Mesodermal cell (in vitro differentiated cells): ENCODE measurements at regions not wholly inside any gene's neighbourhood (a gene's known extent, or its start where the extent isn't known, plus 50 kb on each side); places are given as distances from the start of the nearest gene placed in this dataset.
"Not testable (repeated sequence)": the region's sequence is repeated elsewhere in the genome, so short reads cannot be mapped to it uniquely, and the experiment has no call there.

Experiments used
- H3K27ac ChIP-seq: 2 replicates; pipeline ENCODE4 v1.7.0; 2013; ENCODE audit warnings: mild to moderate bottlenecking, low read depth, low read length, moderate library complexity; ENCODE audit not compliant: severe bottlenecking
- H3K36me3 ChIP-seq: 2 replicates; pipeline ENCODE4 v1.7.1; 2013; ENCODE audit warnings: mild to moderate bottlenecking, low read length, moderate library complexity; ENCODE audit not compliant: control insufficient read depth, insufficient read depth
- H3K4me1 ChIP-seq: one replicate; pipeline ENCODE4 v1.7.1; 2013; ENCODE audit warnings: mild to moderate bottlenecking, low read length; ENCODE audit not compliant: insufficient read depth, control insufficient read depth, poor library complexity, severe bottlenecking
- H3K4me3 ChIP-seq: 2 replicates; pipeline ENCODE4 v1.7.0; 2013; ENCODE audit warnings: low read length, control low read depth, mild to moderate bottlenecking; ENCODE audit not compliant: insufficient read depth, poor library complexity, severe bottlenecking; ENCODE audit errors: extremely low read depth
- H3K9me3 ChIP-seq: 2 replicates; pipeline ENCODE4 v1.7.1; 2013; ENCODE audit warnings: mild to moderate bottlenecking, low read length, moderate library complexity; ENCODE audit not compliant: control insufficient read depth
- WGBS, 2 experiments: methylation state at CpG; one replicate each; pipeline ENCODE4 v1.1.5; 2013; ENCODE audit warnings: missing lambda C conversion rate in 2 of 2; ENCODE audit not compliant: insufficient coverage in 2 of 2; 5-methylcytosine and 5-hydroxymethylcytosine counted together

- Histone ChIP-seq H3K27ac (no peak overlapping the region), H3K4me1 (peaks cover 14% of the 10 kb centered on the region), H3K36me3 (no peaks in the 10 kb centered on the region), H3K4me3 (no peak overlapping the region), H3K9me3 (no peaks in the 10 kb centered on the region)
- 71 to 100% methylated on average over 1 of the region's 3 CpGs for WGBS, 2 experiments
These were observed 257.4 kb downstream of the KCNJ2 start for GRCh38 chr17:70426752-70427151.

- no peaks in the 10 kb centered on the region for H3K9me3 ChIP-seq
- H3K36me3 ChIP-seq: no peaks in the 10 kb centered on the region
- H3K4me1 ChIP-seq: peaks cover 8% of the 10 kb centered on the region
- WGBS, 2 experiments: 87 to 89% methylated on average over 5 to 7 of the region's 9 CpGs
- H3K27ac ChIP-seq: no peak overlapping the region
- H3K4me3 ChIP-seq: no peak overlapping the region
These were observed 265.5 kb downstream of the KCNJ2 start for GRCh38 chr17:70434536-70435490.

DNA sequence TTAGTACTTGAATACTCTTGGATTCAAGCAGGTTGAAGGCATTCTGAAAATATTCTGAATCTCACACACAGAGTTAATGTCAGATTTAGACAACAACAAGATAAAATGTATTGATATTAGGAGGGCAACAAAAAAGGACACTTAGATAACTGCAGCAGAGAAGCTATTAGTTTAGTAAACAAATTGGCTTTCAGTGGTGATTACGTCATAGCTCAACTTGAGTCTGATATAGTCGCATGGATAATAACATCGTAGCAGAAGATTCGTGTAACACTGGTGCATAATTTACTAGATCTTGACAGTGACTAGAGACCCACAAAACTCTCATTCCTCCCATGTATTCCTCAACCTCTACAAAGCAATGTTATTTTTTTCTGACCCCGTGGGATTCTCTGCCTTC is 268.3 kb downstream of the KCNJ2 start:
- Histone ChIP-seq H3K4me1 (no peaks in the 10 kb centered on the region), H3K36me3 (no peaks in the 10 kb centered on the region), H3K27ac (no peak overlapping the region), H3K4me3 (no peak overlapping the region), H3K9me3 (no peaks in the 10 kb centered on the region)
- WGBS, 2 experiments: 90 to 100% methylated on average over 5 of the region's 5 CpGs

DNA sequence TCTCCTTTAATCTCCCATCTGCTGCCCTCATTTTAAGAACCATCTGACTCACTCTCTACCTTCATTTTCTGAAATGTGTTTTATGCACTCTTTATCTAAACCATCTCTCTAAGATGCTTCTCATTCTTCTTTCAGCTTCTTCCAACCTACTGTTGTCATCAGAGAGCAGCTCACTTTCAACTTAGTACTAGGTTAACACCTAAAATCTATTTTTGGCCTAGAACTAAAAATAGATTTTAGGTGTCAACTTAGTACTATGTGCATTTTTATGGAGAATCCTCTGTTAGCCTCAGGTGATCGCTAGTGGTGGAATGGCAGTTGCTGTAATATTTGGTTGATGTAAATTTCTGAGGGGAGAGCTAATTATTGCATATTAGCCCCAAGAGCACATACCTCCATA is 277.1 kb downstream of the KCNJ2 start:
- no peak overlapping the region for H3K4me3 ChIP-seq
- no peaks in the 10 kb centered on the region for H3K4me1 ChIP-seq
- no peaks in the 10 kb centered on the region for H3K36me3 ChIP-seq
- no peak overlapping the region for H3K27ac ChIP-seq
- H3K9me3 ChIP-seq: peaks cover 3% of the 10 kb centered on the region
- no CpG with 5 or more reads among the region's 1 CpG for WGBS, 2 experiments

GRCh38 chr17:70447588-70447987 is 278.3 kb downstream of the KCNJ2 start:
- Histone ChIP-seq H3K9me3 (peaks cover 3% of the 10 kb centered on the region), H3K27ac (no peak overlapping the region), H3K4me1 (no peaks in the 10 kb centered on the region), H3K4me3 (no peak overlapping the region), H3K36me3 (no peaks in the 10 kb centered on the region)
- 88 to 89% methylated on average over 1 of the region's 2 CpGs for WGBS, 2 experiments

GRCh38 chr17:70453075-70453474 is 283.7 kb downstream of the KCNJ2 start:
- not testable (repeated sequence) for H3K36me3 ChIP-seq, H3K9me3 ChIP-seq, H3K4me3 ChIP-seq, H3K27ac ChIP-seq, H3K4me1 ChIP-seq
- WGBS, 2 experiments: 92 to 96% methylated on average over 6 to 8 of the region's 12 CpGs

DNA sequence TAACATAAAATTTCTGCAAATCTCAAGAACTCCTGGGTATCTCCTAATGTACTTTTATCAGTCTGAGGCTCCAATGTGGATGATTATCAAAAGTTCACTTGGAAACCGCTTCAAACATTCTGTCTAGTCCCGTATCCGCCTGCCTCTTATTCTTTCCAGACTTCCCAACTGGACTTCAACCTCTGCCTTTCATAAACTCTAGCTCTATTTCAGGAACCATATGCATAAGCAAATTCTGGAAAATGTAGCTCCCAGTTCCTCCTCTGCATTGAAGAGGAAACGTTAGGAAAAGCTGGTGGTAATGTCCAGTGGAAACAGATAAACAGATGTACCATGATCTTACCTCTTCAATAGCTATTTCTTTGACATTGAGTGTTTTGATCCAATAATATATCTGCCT is 285.0 kb downstream of the KCNJ2 start:
- H3K4me1 ChIP-seq: no peaks in the 10 kb centered on the region
- no peak overlapping the region for H3K27ac ChIP-seq
- 95 to 100% methylated on average over 3 of the region's 4 CpGs for WGBS, 2 experiments
- no peaks in the 10 kb centered on the region for H3K36me3 ChIP-seq
- no peak overlapping the region for H3K4me3 ChIP-seq
- H3K9me3 ChIP-seq: no peaks in the 10 kb centered on the region

DNA sequence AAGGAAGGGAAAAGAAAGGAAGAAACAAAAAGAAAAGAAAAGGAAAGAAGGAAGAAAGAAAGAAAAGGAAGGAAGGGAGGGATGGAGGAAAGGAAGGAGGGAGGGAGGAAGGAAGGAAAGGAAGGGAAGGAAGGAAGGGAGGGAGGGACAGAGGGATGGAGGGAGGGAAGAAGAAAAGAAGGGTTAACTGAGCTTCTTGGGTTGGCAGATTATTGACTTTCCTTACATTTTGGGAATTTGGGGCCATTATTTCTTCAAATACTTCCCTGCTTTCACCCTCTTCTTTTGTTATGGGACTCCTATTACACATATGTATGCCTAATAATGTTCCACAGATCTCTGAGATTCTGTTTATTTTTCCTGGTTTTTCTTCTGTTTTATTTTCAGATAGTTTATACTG is 285.6 kb downstream of the KCNJ2 start:
- no peak overlapping the region for H3K4me3 ChIP-seq
- no peaks in the 10 kb centered on the region for H3K9me3 ChIP-seq
- no peaks in the 10 kb centered on the region for H3K36me3 ChIP-seq
- no peak overlapping the region for H3K27ac ChIP-seq
- H3K4me1 ChIP-seq: no peaks in the 10 kb centered on the region

GRCh38 chr17:70464995-70465394 is 295.7 kb downstream of the KCNJ2 start:
- no CpG with 5 or more reads among the region's 2 CpGs for WGBS, 2 experiments
- Histone ChIP-seq H3K27ac (no peak overlapping the region), H3K36me3 (no peaks in the 10 kb centered on the region), H3K4me3 (no peak overlapping the region), H3K4me1 (no peaks in the 10 kb centered on the region), H3K9me3 (no peaks in the 10 kb centered on the region)

DNA sequence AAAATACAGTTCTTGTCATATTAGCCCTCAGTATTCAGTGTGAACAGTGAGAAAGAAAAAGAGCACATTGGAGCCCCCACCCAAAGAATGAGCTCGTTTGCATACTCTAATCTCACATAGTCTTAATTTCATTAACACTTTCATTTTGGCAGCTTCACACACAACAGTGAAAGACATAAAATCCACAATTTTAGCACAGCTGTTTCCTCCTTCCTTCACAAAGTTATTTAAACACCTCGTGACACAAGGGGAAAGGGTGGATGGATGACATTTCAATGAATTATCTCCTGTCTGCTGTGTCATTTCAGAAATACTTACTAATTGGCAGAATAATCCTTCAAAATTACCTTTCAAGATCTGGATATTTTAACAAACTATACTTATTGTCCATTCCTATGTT is 299.3 kb downstream of the KCNJ2 start:
- Histone ChIP-seq H3K9me3 (no peaks in the 10 kb centered on the region), H3K4me1 (no peaks in the 10 kb centered on the region), H3K27ac (no peak overlapping the region), H3K4me3 (no peak overlapping the region), H3K36me3 (no peaks in the 10 kb centered on the region)
- 67% methylated on average over 1 of the region's 2 CpGs; no CpG with 5 or more reads in 1 of the 2 experiments for WGBS, 2 experiments

- WGBS, 2 experiments: 82 to 97% methylated on average over 3 to 4 of the region's 4 CpGs
- Histone ChIP-seq H3K4me3 (no peak overlapping the region), H3K4me1 (no peaks in the 10 kb centered on the region), H3K36me3 (no peaks in the 10 kb centered on the region), H3K9me3 (no peaks in the 10 kb centered on the region), H3K27ac (no peak overlapping the region)
These were observed 303.7 kb downstream of the KCNJ2 start for GRCh38 chr17:70473049-70473448.
